H9 (cell line): ENCODE measurements at regions not wholly inside any gene's neighbourhood (a gene's known extent, or its start where the extent isn't known, plus 50 kb on each side); places are given as distances from the start of the nearest gene placed in this dataset.

Source experiments
- DNase-seq: peaks from one replicate; pipeline ENCODE4 v3.0.0-alpha.2; 2017
- H2AFZ ChIP-seq: one replicate; pipeline ENCODE4 v1.6.1; 2013; ENCODE audit warnings: mild to moderate bottlenecking, low read length, control low read depth, moderate library complexity
- H2AK5ac ChIP-seq: 2 replicates; pipeline ENCODE4 v1.6.1; 2013; ENCODE audit warnings: low read length, control low read depth, mixed read lengths; ENCODE audit not compliant: insufficient read length
- H2BK120ac ChIP-seq: one replicate; pipeline ENCODE4 v1.6.1; 2013; ENCODE audit warnings: low read depth, mild to moderate bottlenecking, low read length, control low read depth, inconsistent platforms; ENCODE audit not compliant: poor library complexity, severe bottlenecking
- H2BK12ac ChIP-seq: 2 replicates; pipeline ENCODE4 v1.6.1; 2013; ENCODE audit warnings: low read length, control low read depth, mixed read lengths, low read depth; ENCODE audit not compliant: insufficient read length
- H2BK15ac ChIP-seq: 2 replicates; pipeline ENCODE4 v1.6.1; 2013; ENCODE audit warnings: low read depth, low read length, control low read depth
- H2BK20ac ChIP-seq: one replicate; pipeline ENCODE4 v1.6.1; 2013; ENCODE audit warnings: low read depth, mild to moderate bottlenecking, low read length, control low read depth, inconsistent platforms; ENCODE audit not compliant: poor library complexity, severe bottlenecking
- H2BK5ac ChIP-seq: 2 replicates; pipeline ENCODE4 v1.6.1; 2013; ENCODE audit warnings: low read length, control low read depth, mixed read lengths; ENCODE audit not compliant: insufficient read length
- H3K14ac ChIP-seq: 2 replicates; pipeline ENCODE4 v1.6.1; 2013; ENCODE audit warnings: low read length, control low read depth; ENCODE audit not compliant: insufficient read depth
- H3K18ac ChIP-seq: 2 replicates; pipeline ENCODE4 v1.6.1; 2013; ENCODE audit warnings: low read depth, mild to moderate bottlenecking, mixed read lengths, low read length, control low read depth; ENCODE audit not compliant: insufficient read length
- H3K23ac ChIP-seq: 2 replicates; pipeline ENCODE4 v1.6.1; 2013; ENCODE audit warnings: low read length, control low read depth, mixed read lengths, low read depth; ENCODE audit not compliant: insufficient read length
- H3K23me2 ChIP-seq: 2 replicates; pipeline ENCODE4 v1.6.1; 2013; ENCODE audit warnings: low read depth, mild to moderate bottlenecking, mixed read lengths, low read length, control low read depth; ENCODE audit not compliant: insufficient read length, poor library complexity, severe bottlenecking
- H3K27ac ChIP-seq: 2 replicates; pipeline ENCODE4 v1.5.1; 2013; ENCODE audit warnings: low read length, control low read depth, mixed read lengths, low read depth; ENCODE audit not compliant: insufficient read length
- H3K27me3 ChIP-seq: 2 replicates; pipeline ENCODE4 v1.6.1; 2013; ENCODE audit warnings: low read length, control low read depth, inconsistent platforms; ENCODE audit not compliant: insufficient read depth
- H3K4ac ChIP-seq: 2 replicates; pipeline ENCODE4 v1.6.1; 2013; ENCODE audit warnings: low read depth, mild to moderate bottlenecking, control low read depth, inconsistent platforms, low read length, moderate library complexity
- H3K4me1 ChIP-seq: 2 replicates; pipeline ENCODE4 v1.6.1; 2013; ENCODE audit warnings: low read length, control low read depth, inconsistent platforms; ENCODE audit not compliant: insufficient read depth
- H3K4me2 ChIP-seq: 2 replicates; pipeline ENCODE4 v1.6.1; 2013; ENCODE audit warnings: low read length, control low read depth, mixed read lengths; ENCODE audit not compliant: insufficient read length, insufficient read depth
- H3K56ac ChIP-seq: 2 replicates; pipeline ENCODE4 v1.6.1; 2013; ENCODE audit warnings: low read depth, mild to moderate bottlenecking, mixed read lengths, low read length, control low read depth; ENCODE audit not compliant: insufficient read length
- H3K79me1 ChIP-seq: 2 replicates; pipeline ENCODE4 v1.6.1; 2013; ENCODE audit warnings: low read depth, mild to moderate bottlenecking, moderate library complexity, low read length, control low read depth, inconsistent platforms; ENCODE audit not compliant: insufficient read depth, poor library complexity, severe bottlenecking
- H3K79me2 ChIP-seq: 2 replicates; pipeline ENCODE4 v1.6.1; 2013; ENCODE audit warnings: low read length, control low read depth, inconsistent platforms; ENCODE audit not compliant: insufficient read depth
- H3K9ac ChIP-seq: 2 replicates; pipeline ENCODE4 v1.6.1; 2013; ENCODE audit warnings: low read length, control low read depth, mixed read lengths; ENCODE audit not compliant: insufficient read length; ENCODE audit errors: extremely low read depth
- H3K9me3 ChIP-seq: one replicate; pipeline ENCODE4 v1.6.1; 2013; ENCODE audit warnings: low read depth, low read length, inconsistent platforms; ENCODE audit not compliant: control insufficient read depth
- H3T11ph ChIP-seq: one replicate; pipeline ENCODE4 v1.6.1; 2013; ENCODE audit warnings: mild to moderate bottlenecking, low read length, control low read depth, inconsistent platforms
- H4K20me1 ChIP-seq: one replicate; pipeline ENCODE4 v1.6.1; 2013; ENCODE audit not compliant: control insufficient read depth, insufficient read length, insufficient read depth
- H4K5ac ChIP-seq: 2 replicates; pipeline ENCODE4 v1.6.1; 2013; ENCODE audit warnings: low read depth, mild to moderate bottlenecking, mixed read lengths, low read length, control low read depth; ENCODE audit not compliant: insufficient read length
- H4K8ac ChIP-seq: replicated peaks from 2 replicates; pipeline ENCODE4 v1.6.1; 2013; ENCODE audit warnings: low read length, control low read depth, mixed read lengths, low read depth; ENCODE audit not compliant: insufficient read length
- H4K91ac ChIP-seq: 2 replicates; pipeline ENCODE4 v1.6.1; 2013; ENCODE audit warnings: low read depth, mild to moderate bottlenecking, moderate library complexity, mixed read lengths, low read length, control low read depth; ENCODE audit not compliant: insufficient read length
- H3K27ac Mint-ChIP-seq, 3 experiments: 2 replicates in 2 of 3; 3 replicates in 1 of 3; pipeline ENCODE4 v1.8.0; 2020 to 2021; ENCODE audit warnings: mixed read lengths in 3 of 3, mild to moderate bottlenecking in 1 of 3, moderate library complexity in 1 of 3
- H3K27me3 Mint-ChIP-seq: 2 replicates; pipeline ENCODE4 v1.8.0; 2021; ENCODE audit warnings: low read depth, mild to moderate bottlenecking, moderate library complexity, mixed read lengths
- H3K36me3 Mint-ChIP-seq, 3 experiments: 2 replicates in 2 of 3; 3 replicates in 1 of 3; pipeline ENCODE4 v1.8.0; 2020 to 2021; ENCODE audit warnings: low read depth in 3 of 3, mixed read lengths in 3 of 3; ENCODE audit not compliant: insufficient read depth in 1 of 3
- H3K4me1 Mint-ChIP-seq, 2 experiments: 2 replicates each; pipeline ENCODE4 v1.8.0; 2020; ENCODE audit warnings: mixed read lengths in 2 of 2
- H3K4me3 Mint-ChIP-seq, 2 experiments: 2 replicates in 1 of 2; 3 replicates in 1 of 2; pipeline ENCODE4 v1.8.0; 2020 to 2021; ENCODE audit warnings: mild to moderate bottlenecking in 2 of 2, mixed read lengths in 2 of 2, moderate library complexity in 1 of 2
- H3K9me3 Mint-ChIP-seq, 2 experiments: 2 replicates in 1 of 2; 3 replicates in 1 of 2; pipeline ENCODE4 v1.8.0; 2020; ENCODE audit warnings: mild to moderate bottlenecking in 2 of 2, mixed read lengths in 2 of 2, moderate library complexity in 1 of 2
- CTCF ChIP-seq: fragments of 200-600 bp; sonication (generic); conservative IDR thresholded peaks from 3 replicates; pipeline ENCODE4 v1.8.0; 2021; ENCODE audit warnings: antibody characterized with exemption, mild to moderate bottlenecking
- WGBS: extraction: QIAGEN DNeasy Blood & Tissue Kit; methylation state at CpG from one replicate; pipeline ENCODE4 v1.1.7; 2013; ENCODE audit warnings: missing lambda C conversion rate, low lambda C conversion rate, mixed read lengths; ENCODE audit not compliant: insufficient read length; ENCODE audit errors: extremely low coverage; 5-methylcytosine and 5-hydroxymethylcytosine counted together

GRCh38 chr1:78437941-78438340 is 52.8 kb upstream of the PTGFR start:
- H2BK15ac ChIP-seq, result no peak overlapping the region
- no peaks in the 10 kb centered on the region for H3K79me2 ChIP-seq
- Mint-ChIP-seq H3K9me3 (peaks cover 5 to 8% of the 10 kb centered on the region in 2 experiments; a peak in 4 of 5 replicates), H3K27me3 (no peaks in the 10 kb centered on the region; the same call in 1 of the 2 replicates), H3K4me1 (peaks cover 8 to 10% of the 10 kb centered on the region in 2 experiments), H3K27ac (no peak overlapping the region), H3K36me3 (peaks cover 0 to 15% (median 2%) of the 10 kb centered on the region in 3 experiments; a peak in 3 of 7 replicates), H3K4me3 (no peak overlapping the region)
- H2BK12ac ChIP-seq, result no peak overlapping the region
- H3K23ac ChIP-seq, result no peak overlapping the region
- TF ChIP-seq CTCF, result no peak
- H3K9ac ChIP-seq, result no peak overlapping the region
- no peak overlapping the region for H4K8ac ChIP-seq
- no peak overlapping the region for H3K56ac ChIP-seq
- H3K18ac ChIP-seq, result no peak overlapping the region
- no peak overlapping the region for H2BK20ac ChIP-seq
- H3T11ph ChIP-seq, result no peak overlapping the region
- H4K5ac ChIP-seq, result no peak overlapping the region
- no CpG with 5 or more reads among the region's 1 CpG for WGBS
- H3K14ac ChIP-seq, result no peak overlapping the region
- H2AK5ac ChIP-seq, result no peak overlapping the region
- H2BK5ac ChIP-seq, result no peak overlapping the region
- H2BK120ac ChIP-seq, result no peak overlapping the region
- no peak overlapping the region for H3K27ac ChIP-seq
- DNase-seq, result no peak
- H3K9me3 ChIP-seq, result no peaks in the 10 kb centered on the region
- no peaks in the 10 kb centered on the region for H3K27me3 ChIP-seq
- no peak overlapping the region for H3K4me2 ChIP-seq
- H3K23me2 ChIP-seq, result no peaks in the 10 kb centered on the region
- H4K91ac ChIP-seq, result no peak overlapping the region
- H3K4me1 ChIP-seq, result peaks cover 3% of the 10 kb centered on the region; the same call in 1 of the 2 replicates
- no peak overlapping the region for H2AFZ ChIP-seq
- H3K79me1 ChIP-seq, result no peaks in the 10 kb centered on the region
- no peak overlapping the region for H3K4ac ChIP-seq
- no peaks in the 10 kb centered on the region for H4K20me1 ChIP-seq
